Vagina (tissue), 2 donors: ENCODE measurements at regions not wholly inside any gene's neighbourhood (a gene's known extent, or its start where the extent isn't known, plus 50 kb on each side); places are given as distances from the start of the nearest gene placed in this dataset.

Source experiments
- POLR2A ChIP-seq, 2 donors: fragments of 450-650 bp; IDR thresholded peaks; one replicate each; pipeline ENCODE4 v1.6.1; 2017; ENCODE audit warnings: antibody characterized with exemption in 2 of 2, mild to moderate bottlenecking in 2 of 2, moderate library complexity in 2 of 2
- POLR2AphosphoS5 ChIP-seq, 2 donors: sonication (generic); formaldehyde crosslinking; IDR thresholded peaks; one replicate each; pipeline ENCODE4 v1.9.0; 2017; ENCODE audit warnings: antibody characterized with exemption in 2 of 2, mild to moderate bottlenecking in 2 of 2, low read depth in 1 of 2; ENCODE audit not compliant: insufficient read depth in 1 of 2
- TF ChIP-seq, protein P1 (sequence below), 3 experiments: fragments of 450-650 bp in 2 of 3; fragments of 200-600 bp in 1 of 3; sonication (generic) in 1 of 3; IDR thresholded peaks; one replicate each; pipeline ENCODE4 v1.5.1; 2017 to 2019; ENCODE audit warnings: antibody characterized with exemption in 3 of 3, mild to moderate bottlenecking in 2 of 3, moderate library complexity in 2 of 3

DNA sequence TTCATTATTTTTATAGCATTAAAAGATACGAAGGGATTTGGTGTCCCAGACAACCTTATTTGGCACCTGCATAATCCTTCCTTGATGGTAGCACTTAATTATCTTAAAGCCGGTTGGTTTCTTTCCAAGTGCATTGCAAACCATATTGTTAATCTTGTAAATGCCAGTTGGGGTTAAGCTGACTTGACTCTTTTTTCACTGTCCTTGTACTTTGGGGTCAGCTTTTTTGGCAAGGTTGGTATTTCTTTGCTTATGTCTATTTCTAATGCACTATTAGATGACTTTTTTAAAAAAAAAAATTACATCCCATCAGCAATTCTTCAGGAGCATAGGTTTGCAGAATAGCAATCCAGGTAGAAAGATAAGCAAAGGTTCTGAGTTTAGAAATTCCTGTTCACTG, 466.8 kb upstream of the TLE4 start:
- TF ChIP-seq, protein P1, sequence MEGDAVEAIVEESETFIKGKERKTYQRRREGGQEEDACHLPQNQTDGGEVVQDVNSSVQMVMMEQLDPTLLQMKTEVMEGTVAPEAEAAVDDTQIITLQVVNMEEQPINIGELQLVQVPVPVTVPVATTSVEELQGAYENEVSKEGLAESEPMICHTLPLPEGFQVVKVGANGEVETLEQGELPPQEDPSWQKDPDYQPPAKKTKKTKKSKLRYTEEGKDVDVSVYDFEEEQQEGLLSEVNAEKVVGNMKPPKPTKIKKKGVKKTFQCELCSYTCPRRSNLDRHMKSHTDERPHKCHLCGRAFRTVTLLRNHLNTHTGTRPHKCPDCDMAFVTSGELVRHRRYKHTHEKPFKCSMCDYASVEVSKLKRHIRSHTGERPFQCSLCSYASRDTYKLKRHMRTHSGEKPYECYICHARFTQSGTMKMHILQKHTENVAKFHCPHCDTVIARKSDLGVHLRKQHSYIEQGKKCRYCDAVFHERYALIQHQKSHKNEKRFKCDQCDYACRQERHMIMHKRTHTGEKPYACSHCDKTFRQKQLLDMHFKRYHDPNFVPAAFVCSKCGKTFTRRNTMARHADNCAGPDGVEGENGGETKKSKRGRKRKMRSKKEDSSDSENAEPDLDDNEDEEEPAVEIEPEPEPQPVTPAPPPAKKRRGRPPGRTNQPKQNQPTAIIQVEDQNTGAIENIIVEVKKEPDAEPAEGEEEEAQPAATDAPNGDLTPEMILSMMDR (IDR thresholded peaks at IDR 0.05): no peak
- TF ChIP-seq POLR2A (IDR thresholded peaks at IDR 0.05) (no peak), POLR2AphosphoS5 (IDR thresholded peaks at IDR 0.05; ENCODE audit: insufficient read depth in 1 of 2, low read depth in 1 of 2) (no peak)
